Hepatocyte (in vitro differentiated cells): ENCODE measurements at regions not wholly inside any gene's neighbourhood (a gene's known extent, or its start where the extent isn't known, plus 50 kb on each side); places are given as distances from the start of the nearest gene placed in this dataset.

Experiments
- DNase-seq: peaks from one replicate; pipeline ENCODE4 v3.0.0-alpha.2; 2016; ENCODE audit warnings: low spot score
- H2AFZ ChIP-seq: fragments of 200-600 bp; sonication (generic); 2 replicates; pipeline ENCODE4 v1.6.0; 2016; ENCODE audit warnings: antibody characterized with exemption, mild to moderate bottlenecking
- H3K27ac ChIP-seq: fragments of 200-600 bp; sonication (generic); 2 replicates; pipeline ENCODE4 v1.5.1; 2016; ENCODE audit warnings: mild to moderate bottlenecking
- H3K27me3 ChIP-seq: fragments of 200-600 bp; sonication (generic); 2 replicates; pipeline ENCODE4 v1.6.1; 2016
- H3K36me3 ChIP-seq: fragments of 200-600 bp; sonication (generic); replicated peaks from 2 replicates; pipeline ENCODE4 v1.5.1; 2016; ENCODE audit warnings: low read depth; ENCODE audit not compliant: insufficient read depth
- H3K4me1 ChIP-seq: fragments of 200-600 bp; sonication (generic); 2 replicates; pipeline ENCODE4 v1.5.1; 2016; ENCODE audit warnings: mild to moderate bottlenecking, moderate library complexity; ENCODE audit not compliant: insufficient read depth
- H3K4me2 ChIP-seq: fragments of 200-600 bp; sonication (generic); 2 replicates; pipeline ENCODE4 v1.6.0; 2016
- H3K4me3 ChIP-seq: fragments of 200-600 bp; sonication (generic); 2 replicates; pipeline ENCODE4 v1.5.1; 2016; ENCODE audit warnings: mild to moderate bottlenecking
- H3K79me2 ChIP-seq: fragments of 200-600 bp; sonication (generic); 2 replicates; pipeline ENCODE4 v1.6.0; 2017; ENCODE audit warnings: mild to moderate bottlenecking
- H3K9me2 ChIP-seq: fragments of 200-600 bp; sonication (generic); replicated peaks from 2 replicates; pipeline ENCODE4 v1.6.0; 2017; ENCODE audit warnings: mild to moderate bottlenecking; ENCODE audit not compliant: insufficient read depth
- H3K9me3 ChIP-seq: fragments of 200-600 bp; sonication (generic); 2 replicates; pipeline ENCODE4 v1.5.1; 2016; ENCODE audit warnings: low read depth, mild to moderate bottlenecking
- H4K20me1 ChIP-seq: fragments of 200-600 bp; sonication (generic); 2 replicates; pipeline ENCODE4 v1.6.0; 2016; ENCODE audit warnings: mild to moderate bottlenecking; ENCODE audit not compliant: insufficient read depth, poor library complexity, severe bottlenecking
- CTCF ChIP-seq: fragments of 200-600 bp; sonication (generic); IDR thresholded peaks from 2 replicates; pipeline ENCODE4 v1.5.1; 2016; ENCODE audit warnings: antibody characterized with exemption, mild to moderate bottlenecking; ENCODE audit not compliant: poor library complexity
- EZH2 ChIP-seq: fragments of 200-600 bp; sonication (generic); IDR thresholded peaks from 2 replicates; pipeline ENCODE4 v1.6.1; 2016; ENCODE audit warnings: antibody characterized with exemption, mild to moderate bottlenecking, borderline replicate concordance
- EZH2phosphoT487 ChIP-seq: fragments of 200-600 bp; sonication (generic); IDR thresholded peaks from one replicate; pipeline ENCODE4 v1.6.1; 2018; ENCODE audit warnings: antibody characterized with exemption, mild to moderate bottlenecking, low read depth, moderate library complexity; ENCODE audit not compliant: unreplicated experiment, severe bottlenecking
- WGBS: methylation state at CpG from one replicate; pipeline ENCODE4 v1.1.6; 2016; ENCODE audit warnings: low lambda C conversion rate; ENCODE audit errors: missing lambda C conversion rate; 5-methylcytosine and 5-hydroxymethylcytosine counted together

GRCh38 chr2:66940080-66940479 lies 457.1 kb upstream of the ETAA1 start:
- Histone ChIP-seq H3K27ac (no peak overlapping the region), H3K36me3 (no peaks in the 10 kb centered on the region), H3K4me2 (no peak overlapping the region), H3K27me3 (no peaks in the 10 kb centered on the region), H3K79me2 (no peaks in the 10 kb centered on the region), H3K4me1 (no peaks in the 10 kb centered on the region), H3K9me2 (no peaks in the 10 kb centered on the region), H3K4me3 (no peak overlapping the region), H4K20me1 (no peaks in the 10 kb centered on the region), H3K9me3 (no peaks in the 10 kb centered on the region), H2AFZ (no peak overlapping the region)
- 83% methylated on average over 1 of the region's 1 CpG for WGBS
- TF ChIP-seq EZH2 (no peak), CTCF (no peak), EZH2phosphoT487 (no peak)
- no peak for DNase-seq

DNA sequence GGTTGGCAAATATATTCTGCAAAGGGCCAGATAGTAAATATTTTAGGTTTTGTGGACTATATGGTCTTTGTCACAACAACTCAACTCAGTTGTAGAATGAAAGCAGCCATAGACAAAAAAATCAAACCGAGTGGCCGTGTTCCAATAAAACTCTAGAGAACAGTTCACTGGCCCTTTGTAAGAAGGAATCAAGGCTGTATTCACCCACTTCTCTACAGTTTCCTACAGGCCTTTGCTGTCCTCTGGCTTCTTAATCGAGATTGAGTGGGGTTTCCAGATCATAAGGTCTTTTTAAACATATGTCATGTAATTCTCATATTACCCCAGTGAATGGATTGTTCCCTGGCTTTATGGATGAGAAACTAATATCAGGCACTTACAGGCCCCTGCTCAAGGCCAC lies 448.9 kb upstream of the ETAA1 start:
- 92% methylated on average over 3 of the region's 3 CpGs for WGBS
- Histone ChIP-seq H3K36me3 (no peaks in the 10 kb centered on the region), H3K9me2 (no peaks in the 10 kb centered on the region), H3K4me2 (no peak overlapping the region), H3K9me3 (no peaks in the 10 kb centered on the region), H3K4me3 (no peak overlapping the region), H3K27ac (no peak overlapping the region), H3K27me3 (no peaks in the 10 kb centered on the region), H3K79me2 (no peaks in the 10 kb centered on the region), H3K4me1 (no peaks in the 10 kb centered on the region), H2AFZ (no peak overlapping the region), H4K20me1 (no peaks in the 10 kb centered on the region)
- no peak for DNase-seq
- no peak for TF ChIP-seq CTCF

- 41% methylated on average over 3 of the region's 3 CpGs for WGBS
- no peak overlapping the region for H3K4me2 ChIP-seq
- no peaks in the 10 kb centered on the region for H3K4me1 ChIP-seq
Observed at GRCh38 chr2:66957198-66957597, 439.9 kb upstream of the ETAA1 start.

DNA sequence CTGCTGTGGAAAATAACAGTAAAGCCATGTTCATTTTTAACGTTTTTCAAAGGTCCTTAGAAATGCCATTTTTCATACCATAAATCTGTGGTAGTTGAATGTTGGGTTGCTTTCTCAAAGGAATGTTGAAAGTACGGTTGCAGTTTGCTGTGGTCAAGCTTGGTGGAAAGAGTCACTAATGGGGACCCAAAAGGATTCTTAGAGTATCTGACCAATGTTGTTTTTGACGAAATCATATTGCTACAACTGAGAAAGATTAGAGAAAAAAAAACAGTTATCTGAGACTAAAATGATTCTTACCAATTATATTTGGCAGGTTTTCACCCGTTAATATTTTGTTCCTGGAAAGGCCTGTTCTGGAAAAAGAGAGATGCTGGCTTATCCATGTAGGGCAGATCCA lies 439.5 kb upstream of the ETAA1 start:
- Histone ChIP-seq H3K79me2 (no peaks in the 10 kb centered on the region), H3K27ac (no peak overlapping the region), H3K4me3 (no peak overlapping the region), H3K9me2 (no peaks in the 10 kb centered on the region), H3K4me1 (peaks cover 3% of the 10 kb centered on the region), H3K27me3 (no peaks in the 10 kb centered on the region), H3K36me3 (no peaks in the 10 kb centered on the region), H3K9me3 (no peaks in the 10 kb centered on the region), H2AFZ (no peak overlapping the region), H4K20me1 (no peaks in the 10 kb centered on the region), H3K4me2 (no peak overlapping the region)
- DNase-seq: no peak
- no peak for TF ChIP-seq CTCF
- TF ChIP-seq EZH2phosphoT487: no peak
- no peak for TF ChIP-seq EZH2
- 81% methylated on average over 4 of the region's 4 CpGs for WGBS

More at GRCh38 chr2:66957198-66957597, 439.9 kb upstream of the ETAA1 start:
- Histone ChIP-seq H3K4me3 (no peak overlapping the region), H3K27me3 (no peaks in the 10 kb centered on the region), H3K36me3 (no peaks in the 10 kb centered on the region), H4K20me1 (no peaks in the 10 kb centered on the region), H2AFZ (no peak overlapping the region), H3K27ac (no peak overlapping the region), H3K9me2 (no peaks in the 10 kb centered on the region), H3K9me3 (no peaks in the 10 kb centered on the region), H3K79me2 (no peaks in the 10 kb centered on the region)
- no peak for DNase-seq
- no peak for TF ChIP-seq EZH2
